Activated CD4-positive, alpha-beta T cell treated with anti-CD3 and anti-CD28 coated beads for 1 hour (primary cell): ENCODE measurements at regions not wholly inside any gene's neighbourhood (a gene's known extent, or its start where the extent isn't known, plus 50 kb on each side); places are given as distances from the start of the nearest gene placed in this dataset.
A peak's percentile ranks its signal among the peaks of the same experiment; 100 is the strongest.

Source experiments
- DNase-seq: peaks from one replicate; pipeline ENCODE4 v3.0.0-alpha.2; 2020

- no peak for DNase-seq
Measured at GRCh38 chr14:65187421-65188049, 85.2 kb upstream of the MAX start.

- no peak for DNase-seq
Measured at GRCh38 chr14:65190312-65190711, 88.0 kb upstream of the MAX start.

- DNase-seq, result no peak
Measured at GRCh38 chr14:65191716-65192115, 89.4 kb upstream of the MAX start.

- DNase-seq, result no peak
Measured at GRCh38 chr14:65192686-65193085, 90.4 kb upstream of the MAX start.

- DNase-seq, result no peak
Measured at GRCh38 chr14:65193916-65194590, 91.7 kb upstream of the MAX start.

GRCh38 chr14:65195042-65195719 lies 92.9 kb upstream of the MAX start:
- no peak for DNase-seq

- DNase-seq, result no peak
Measured at GRCh38 chr14:65198346-65198745, 96.0 kb upstream of the MAX start.

GRCh38 chr14:65200454-65200853 lies 98.1 kb upstream of the MAX start:
- no peak for DNase-seq

GRCh38 chr14:65203574-65203973 lies 101.3 kb upstream of the MAX start:
- no peak for DNase-seq

GRCh38 chr14:65204056-65204455 lies 101.7 kb upstream of the MAX start:
- no peak for DNase-seq

GRCh38 chr14:65206078-65206447 lies 103.7 kb upstream of the MAX start:
- no peak for DNase-seq

- no peak for DNase-seq
Measured at GRCh38 chr14:65206448-65207096, 104.3 kb upstream of the MAX start.

- DNase-seq, result no peak
Measured at GRCh38 chr14:65208548-65208947, 106.2 kb upstream of the MAX start.

- DNase-seq, result no peak
Measured at GRCh38 chr14:65210118-65210821, 108.0 kb upstream of the MAX start.

GRCh38 chr14:65210822-65211182 lies 108.5 kb upstream of the MAX start:
- DNase-seq, result no peak

GRCh38 chr14:65211341-65211987 lies 109.1 kb upstream of the MAX start:
- no peak for DNase-seq

GRCh38 chr14:65213316-65213715 lies 111.0 kb upstream of the MAX start:
- DNase-seq, result no peak

- no peak for DNase-seq
Measured at GRCh38 chr14:65214741-65215140, 112.4 kb upstream of the MAX start.

- DNase-seq, result no peak
Measured at GRCh38 chr14:65219353-65219752, 117.0 kb upstream of the MAX start.

GRCh38 chr14:65222440-65222858 lies 120.1 kb upstream of the MAX start:
- DNase-seq, result peak; percentile 44

GRCh38 chr14:65223636-65224035 lies 121.3 kb upstream of the MAX start:
- no peak for DNase-seq

- no peak for DNase-seq
Measured at GRCh38 chr14:65224799-65225198, 122.5 kb upstream of the MAX start.
